ENCODE measurements at regions not wholly inside any gene's neighbourhood (a gene's known extent, or its start where the extent isn't known, plus 50 kb on each side); places are given as distances from the start of the nearest gene placed in this dataset.

DNA sequence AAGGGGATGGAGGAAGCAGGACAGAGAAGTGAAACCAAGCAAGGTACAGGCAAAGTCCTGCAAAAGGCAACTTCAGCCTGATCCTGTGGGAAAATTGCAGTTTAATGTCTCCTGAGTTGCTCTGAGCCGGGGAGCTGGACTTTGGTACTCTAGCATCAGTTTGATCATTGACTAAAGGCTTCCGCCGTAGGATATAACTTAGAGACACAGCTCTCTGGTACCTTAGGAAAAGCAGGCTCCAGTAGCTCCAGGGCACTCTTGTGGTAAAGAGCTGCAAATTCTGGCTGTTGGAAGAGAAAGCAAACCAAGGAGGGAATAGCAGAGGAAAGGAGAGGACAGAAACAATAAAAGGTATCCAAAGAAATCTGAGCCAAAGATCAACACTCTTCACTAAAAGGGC lies 521.1 kb downstream of the PLOD2 start:
- Histone ChIP-seq H3K4me2 (ENCODE audit: insufficient read depth, insufficient read length, low read length) (no peak overlapping the region), H2BK15ac (ENCODE audit: low read depth, low read length) (no peak overlapping the region), H3K23ac (ENCODE audit: insufficient read length, low read depth, low read length) (no peak overlapping the region), H3K27me3 (ENCODE audit: insufficient read depth, low read length) (no peaks in the 10 kb centered on the region), H3K4ac (ENCODE audit: low read depth, low read length) (no peak overlapping the region), H2BK20ac (ENCODE audit: low read depth, low read length, poor library complexity, severe bottlenecking) (no peak overlapping the region), H2BK120ac (ENCODE audit: low read depth, low read length, poor library complexity, severe bottlenecking) (no peak overlapping the region), H3K27ac (ENCODE audit: insufficient read length, low read depth, low read length) (no peak overlapping the region), H3K23me2 (ENCODE audit: insufficient read length, low read depth, low read length, poor library complexity, severe bottlenecking) (no peaks in the 10 kb centered on the region), H4K8ac (replicated peaks; ENCODE audit: insufficient read length, low read depth, low read length) (no peak overlapping the region), H3K79me1 (ENCODE audit: insufficient read depth, low read depth, low read length, poor library complexity, severe bottlenecking) (no peaks in the 10 kb centered on the region), H3K4me1 (ENCODE audit: insufficient read depth, low read length) (no peaks in the 10 kb centered on the region), H3K14ac (ENCODE audit: insufficient read depth, low read length) (no peak overlapping the region), H4K5ac (ENCODE audit: insufficient read length, low read depth, low read length) (no peak overlapping the region), H2BK12ac (ENCODE audit: insufficient read length, low read depth, low read length) (no peak overlapping the region), H3K79me2 (ENCODE audit: insufficient read depth, low read length) (no peaks in the 10 kb centered on the region), H4K91ac (ENCODE audit: insufficient read length, low read depth, low read length) (no peak overlapping the region), H3K18ac (ENCODE audit: insufficient read length, low read depth, low read length) (no peak overlapping the region), H3K56ac (ENCODE audit: insufficient read length, low read depth, low read length) (no peak overlapping the region), H4K20me1 (ENCODE audit: control insufficient read depth, insufficient read depth, insufficient read length) (no peaks in the 10 kb centered on the region), H3T11ph (ENCODE audit: low read length) (no peak overlapping the region), H2AK5ac (ENCODE audit: insufficient read length, low read length) (no peak overlapping the region), H2BK5ac (ENCODE audit: insufficient read length, low read length) (no peak overlapping the region), H3K9ac (ENCODE audit: extremely low read depth, insufficient read length, low read length) (no peak overlapping the region), H2AFZ (ENCODE audit: low read length) (no peak overlapping the region), H3K9me3 (ENCODE audit: control insufficient read depth, low read depth, low read length) (no peaks in the 10 kb centered on the region)
- DNase-seq = no peak
- WGBS (ENCODE audit: extremely low coverage, insufficient read length, low lambda C conversion rate) = no CpG with 5 or more reads among the region's 3 CpGs
- Mint-ChIP-seq H3K9me3 (no peaks in the 10 kb centered on the region), H3K27ac (no peak overlapping the region), H3K36me3 (ENCODE audit: insufficient read depth in 1 of 3, low read depth in 3 of 3) (no peaks in the 10 kb centered on the region), H3K4me3 (no peak overlapping the region), H3K27me3 (ENCODE audit: low read depth) (no peaks in the 10 kb centered on the region), H3K4me1 (no peaks in the 10 kb centered on the region)
- TF ChIP-seq, protein P1, sequence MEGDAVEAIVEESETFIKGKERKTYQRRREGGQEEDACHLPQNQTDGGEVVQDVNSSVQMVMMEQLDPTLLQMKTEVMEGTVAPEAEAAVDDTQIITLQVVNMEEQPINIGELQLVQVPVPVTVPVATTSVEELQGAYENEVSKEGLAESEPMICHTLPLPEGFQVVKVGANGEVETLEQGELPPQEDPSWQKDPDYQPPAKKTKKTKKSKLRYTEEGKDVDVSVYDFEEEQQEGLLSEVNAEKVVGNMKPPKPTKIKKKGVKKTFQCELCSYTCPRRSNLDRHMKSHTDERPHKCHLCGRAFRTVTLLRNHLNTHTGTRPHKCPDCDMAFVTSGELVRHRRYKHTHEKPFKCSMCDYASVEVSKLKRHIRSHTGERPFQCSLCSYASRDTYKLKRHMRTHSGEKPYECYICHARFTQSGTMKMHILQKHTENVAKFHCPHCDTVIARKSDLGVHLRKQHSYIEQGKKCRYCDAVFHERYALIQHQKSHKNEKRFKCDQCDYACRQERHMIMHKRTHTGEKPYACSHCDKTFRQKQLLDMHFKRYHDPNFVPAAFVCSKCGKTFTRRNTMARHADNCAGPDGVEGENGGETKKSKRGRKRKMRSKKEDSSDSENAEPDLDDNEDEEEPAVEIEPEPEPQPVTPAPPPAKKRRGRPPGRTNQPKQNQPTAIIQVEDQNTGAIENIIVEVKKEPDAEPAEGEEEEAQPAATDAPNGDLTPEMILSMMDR (conservative IDR thresholded peaks at IDR 0.05) = peak; percentile 19; the same call in 2 of the 3 replicates

All from H9 (cell line).